ENCODE measurements at regions not wholly inside any gene's neighbourhood (a gene's known extent, or its start where the extent isn't known, plus 50 kb on each side); places are given as distances from the start of the nearest gene placed in this dataset.

DNA sequence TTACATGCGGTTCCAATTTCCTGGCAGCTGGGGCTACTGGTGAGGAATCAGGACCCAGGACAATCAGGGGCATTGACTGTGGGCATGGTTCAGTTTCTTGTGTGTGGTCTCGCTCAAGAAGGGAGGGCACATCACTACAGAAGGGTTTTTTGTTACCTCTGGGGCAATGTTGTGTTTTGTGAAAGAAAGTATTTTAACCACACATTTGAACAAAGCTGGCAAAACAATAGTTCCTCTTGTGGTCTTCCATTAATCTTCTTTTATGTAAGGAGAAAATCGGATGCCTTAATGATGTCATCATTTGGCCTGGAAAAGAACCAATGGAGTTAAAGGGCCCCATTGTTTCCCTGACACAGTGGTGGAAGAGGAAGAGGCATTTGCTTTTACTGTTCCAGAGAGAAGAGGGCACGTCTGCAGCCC is 197.4 kb downstream of the SH3BP4 start:
- TF ChIP-seq, protein P1, sequence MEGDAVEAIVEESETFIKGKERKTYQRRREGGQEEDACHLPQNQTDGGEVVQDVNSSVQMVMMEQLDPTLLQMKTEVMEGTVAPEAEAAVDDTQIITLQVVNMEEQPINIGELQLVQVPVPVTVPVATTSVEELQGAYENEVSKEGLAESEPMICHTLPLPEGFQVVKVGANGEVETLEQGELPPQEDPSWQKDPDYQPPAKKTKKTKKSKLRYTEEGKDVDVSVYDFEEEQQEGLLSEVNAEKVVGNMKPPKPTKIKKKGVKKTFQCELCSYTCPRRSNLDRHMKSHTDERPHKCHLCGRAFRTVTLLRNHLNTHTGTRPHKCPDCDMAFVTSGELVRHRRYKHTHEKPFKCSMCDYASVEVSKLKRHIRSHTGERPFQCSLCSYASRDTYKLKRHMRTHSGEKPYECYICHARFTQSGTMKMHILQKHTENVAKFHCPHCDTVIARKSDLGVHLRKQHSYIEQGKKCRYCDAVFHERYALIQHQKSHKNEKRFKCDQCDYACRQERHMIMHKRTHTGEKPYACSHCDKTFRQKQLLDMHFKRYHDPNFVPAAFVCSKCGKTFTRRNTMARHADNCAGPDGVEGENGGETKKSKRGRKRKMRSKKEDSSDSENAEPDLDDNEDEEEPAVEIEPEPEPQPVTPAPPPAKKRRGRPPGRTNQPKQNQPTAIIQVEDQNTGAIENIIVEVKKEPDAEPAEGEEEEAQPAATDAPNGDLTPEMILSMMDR (IDR thresholded peaks at IDR 0.05) = no peak
- TF ChIP-seq POLR2A (IDR thresholded peaks at IDR 0.05) = no peak
